Central memory CD8-positive, alpha-beta T cell (primary cell): ENCODE measurements at regions not wholly inside any gene's neighbourhood (a gene's known extent, or its start where the extent isn't known, plus 50 kb on each side); places are given as distances from the start of the nearest gene placed in this dataset.

Source experiments
- ATAC-seq: fragments of 150-1000 bp; cut with Tn5 transposase; replicated peaks from 2 replicates; pipeline ENCODE4 v1.10.0; 2022; ENCODE audit warnings: mild to moderate bottlenecking, moderate FRiP score, moderate number of reproducible peaks; ENCODE audit not compliant: poor library complexity, severe bottlenecking; ENCODE audit errors: extremely low read depth
- DNase-seq, 2 donors: peaks; one replicate each; pipeline ENCODE4 v3.0.0; 2021; ENCODE audit warnings: low spot score in 2 of 2
- H3K27ac Mint-ChIP-seq: one replicate; pipeline ENCODE4 v1.8.0; 2022; ENCODE audit warnings: low read depth, mild to moderate bottlenecking, moderate library complexity, mixed read lengths
- H3K27me3 Mint-ChIP-seq: one replicate; pipeline ENCODE4 v1.8.0; 2022; ENCODE audit warnings: mixed read lengths
- H3K36me3 Mint-ChIP-seq: one replicate; pipeline ENCODE4 v1.8.0; 2022; ENCODE audit warnings: mild to moderate bottlenecking, moderate library complexity, mixed read lengths; ENCODE audit not compliant: insufficient read depth
- H3K4me1 Mint-ChIP-seq: one replicate; pipeline ENCODE4 v1.8.0; 2022; ENCODE audit warnings: mixed read lengths
- H3K4me3 Mint-ChIP-seq: one replicate; pipeline ENCODE4 v1.8.0; 2022; ENCODE audit warnings: mild to moderate bottlenecking, moderate library complexity, mixed read lengths
- H3K9me3 Mint-ChIP-seq: one replicate; pipeline ENCODE4 v1.8.0; 2022; ENCODE audit warnings: mixed read lengths

- H3K36me3 Mint-ChIP-seq: no peaks in the 10 kb centered on the region
- ATAC-seq (no peak), DNase-seq (no peak)
- no peaks in the 10 kb centered on the region for H3K27me3 Mint-ChIP-seq
- no peaks in the 10 kb centered on the region for H3K9me3 Mint-ChIP-seq
- H3K27ac Mint-ChIP-seq: no peak overlapping the region
- H3K4me3 Mint-ChIP-seq: no peak overlapping the region
- no peaks in the 10 kb centered on the region for H3K4me1 Mint-ChIP-seq
These were observed 75.1 kb upstream of the TMEM164 start for GRCh38 chrX:109927663-109928273.

DNA sequence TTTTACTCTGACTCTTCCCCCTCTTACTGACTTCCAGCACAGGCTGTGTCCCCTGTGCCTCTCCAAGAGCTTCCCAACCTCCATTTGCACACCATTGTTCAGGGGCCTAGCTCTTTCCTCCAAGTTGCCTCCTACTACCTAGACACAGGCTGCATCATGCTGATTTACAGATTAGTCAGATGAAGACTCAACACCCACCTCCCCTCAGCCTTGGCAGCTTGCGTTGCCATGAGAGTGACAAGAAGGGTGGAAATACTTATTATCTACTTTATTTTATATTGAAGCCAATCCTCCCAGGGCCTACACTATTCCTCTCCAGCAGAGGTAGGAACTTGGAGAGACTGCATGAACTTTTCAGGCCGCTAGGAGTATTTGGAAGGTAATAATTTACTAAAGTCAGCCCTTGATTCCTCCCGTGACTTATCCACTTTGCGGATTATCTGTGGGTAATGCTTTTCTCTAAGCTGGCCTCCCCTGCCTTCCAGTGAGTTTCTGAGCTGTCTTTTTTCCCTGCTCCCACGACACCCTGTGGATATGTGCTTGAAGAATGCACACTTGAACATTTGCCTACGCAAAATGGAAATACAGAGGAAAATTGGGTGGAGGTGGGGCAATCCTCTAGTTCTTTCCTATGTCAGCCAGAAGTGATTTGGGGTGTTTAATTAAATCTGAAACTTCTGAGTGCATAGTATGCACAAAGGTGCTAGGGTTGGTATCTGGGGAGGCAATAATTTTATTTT lies 74.1 kb upstream of the TMEM164 start:
- Mint-ChIP-seq H3K27ac (no peak overlapping the region), H3K4me1 (no peaks in the 10 kb centered on the region), H3K4me3 (no peak overlapping the region), H3K27me3 (no peaks in the 10 kb centered on the region), H3K36me3 (no peaks in the 10 kb centered on the region), H3K9me3 (no peaks in the 10 kb centered on the region)
- DNase-seq (no peak), ATAC-seq (no peak)

DNA sequence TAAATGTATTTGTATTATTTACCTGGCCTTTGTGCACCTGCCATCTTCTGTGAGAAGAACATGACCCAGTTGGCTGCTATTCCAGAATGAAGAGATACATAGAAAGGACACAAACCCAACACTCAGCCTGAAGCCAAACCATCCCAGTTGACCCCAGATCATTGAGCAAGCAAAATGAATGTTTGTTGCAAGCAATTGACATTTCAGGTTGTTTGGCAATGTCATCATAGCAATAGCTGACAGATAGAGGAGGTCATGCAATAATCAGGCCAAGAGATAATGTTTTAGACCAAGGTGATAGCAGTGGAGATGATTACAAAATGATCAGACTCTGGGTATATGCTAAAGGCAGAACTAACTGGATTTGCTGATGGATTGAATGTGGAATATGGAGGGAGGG lies 71.2 kb upstream of the TMEM164 start:
- H3K36me3 Mint-ChIP-seq: no peaks in the 10 kb centered on the region
- no peak overlapping the region for H3K4me3 Mint-ChIP-seq
- DNase-seq (no peak), ATAC-seq (no peak)
- no peaks in the 10 kb centered on the region for H3K4me1 Mint-ChIP-seq
- H3K9me3 Mint-ChIP-seq: no peaks in the 10 kb centered on the region
- H3K27me3 Mint-ChIP-seq: no peaks in the 10 kb centered on the region
- H3K27ac Mint-ChIP-seq: no peak overlapping the region

DNA sequence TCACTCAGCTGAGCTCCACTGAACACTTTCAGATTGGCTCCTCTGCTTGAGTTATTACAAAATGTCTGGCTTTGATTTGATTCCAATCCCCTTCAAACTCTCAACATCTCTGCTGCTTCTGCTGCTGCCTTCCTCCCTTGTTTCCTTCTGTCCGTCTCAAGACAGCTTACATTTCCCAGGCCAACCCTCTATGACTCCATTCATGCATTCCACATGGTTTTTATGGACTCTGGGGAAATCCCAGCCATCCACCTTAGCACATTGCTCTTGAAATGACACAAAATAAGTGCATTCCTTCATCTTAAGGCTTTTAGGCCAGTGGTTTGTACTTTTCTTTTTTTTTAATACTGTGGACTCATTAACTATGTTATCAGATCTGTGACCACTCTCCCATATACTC lies 68.5 kb upstream of the TMEM164 start:
- ATAC-seq: no peak
- no peak overlapping the region for H3K4me3 Mint-ChIP-seq
- no peaks in the 10 kb centered on the region for H3K36me3 Mint-ChIP-seq
- H3K9me3 Mint-ChIP-seq: no peaks in the 10 kb centered on the region
- DNase-seq: no peak
- H3K4me1 Mint-ChIP-seq: no peaks in the 10 kb centered on the region
- no peaks in the 10 kb centered on the region for H3K27me3 Mint-ChIP-seq
- no peak overlapping the region for H3K27ac Mint-ChIP-seq

GRCh38 chrX:109934935-109935334 lies 68.0 kb upstream of the TMEM164 start:
- no peak overlapping the region for H3K4me3 Mint-ChIP-seq
- no peaks in the 10 kb centered on the region for H3K9me3 Mint-ChIP-seq
- H3K27ac Mint-ChIP-seq: no peak overlapping the region
- H3K27me3 Mint-ChIP-seq: no peaks in the 10 kb centered on the region
- no peaks in the 10 kb centered on the region for H3K36me3 Mint-ChIP-seq
- no peaks in the 10 kb centered on the region for H3K4me1 Mint-ChIP-seq
- no peak for DNase-seq
- ATAC-seq: no peak

DNA sequence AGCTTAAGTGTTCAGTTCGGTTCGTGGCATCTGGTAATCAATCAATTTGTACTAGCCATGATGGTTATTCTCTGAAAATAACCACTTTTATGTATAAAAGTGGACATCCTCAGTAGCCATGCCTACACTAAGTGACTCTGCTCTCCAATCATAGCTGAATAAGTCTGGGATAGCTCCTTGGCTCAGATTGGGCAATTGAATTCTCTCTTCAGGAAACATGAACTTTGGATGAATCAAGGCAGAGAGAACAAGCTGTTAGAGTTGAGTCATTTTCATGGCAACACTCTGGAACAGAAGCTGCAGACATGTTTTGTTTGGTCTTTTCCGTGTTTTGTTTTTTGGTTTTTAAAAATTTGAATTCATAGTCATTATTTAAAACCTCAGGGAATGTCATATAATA lies 66.8 kb upstream of the TMEM164 start:
- no peaks in the 10 kb centered on the region for H3K36me3 Mint-ChIP-seq
- ATAC-seq: no peak
- no peak overlapping the region for H3K4me3 Mint-ChIP-seq
- no peak for DNase-seq
- H3K27ac Mint-ChIP-seq: no peak overlapping the region
- no peaks in the 10 kb centered on the region for H3K27me3 Mint-ChIP-seq
- no peaks in the 10 kb centered on the region for H3K4me1 Mint-ChIP-seq
- no peaks in the 10 kb centered on the region for H3K9me3 Mint-ChIP-seq

- no peaks in the 10 kb centered on the region for H3K9me3 Mint-ChIP-seq
- H3K36me3 Mint-ChIP-seq: no peaks in the 10 kb centered on the region
- no peaks in the 10 kb centered on the region for H3K4me1 Mint-ChIP-seq
- H3K4me3 Mint-ChIP-seq: no peak overlapping the region
- no peak for DNase-seq
- H3K27me3 Mint-ChIP-seq: no peaks in the 10 kb centered on the region
- no peak overlapping the region for H3K27ac Mint-ChIP-seq
- ATAC-seq: no peak
These were observed 66.3 kb upstream of the TMEM164 start for GRCh38 chrX:109936598-109936997.

DNA sequence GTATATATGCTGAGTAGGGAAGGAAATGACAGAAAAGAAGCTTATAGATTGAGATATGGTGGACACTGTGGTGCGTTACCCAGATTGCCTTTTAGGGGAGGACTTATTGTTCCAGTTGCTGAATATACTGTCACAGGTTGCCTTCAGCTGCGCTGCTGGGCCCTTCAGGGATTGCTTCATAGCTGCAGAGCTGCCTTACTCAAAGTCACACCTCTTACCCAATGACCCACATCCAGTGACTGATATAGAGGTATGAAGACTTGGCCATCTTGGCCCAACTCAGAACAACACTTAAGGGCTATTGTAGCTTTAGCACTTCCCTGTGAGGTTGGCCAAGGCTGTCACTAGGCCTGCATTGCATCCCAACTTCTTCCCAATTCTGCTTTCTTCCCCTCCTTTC lies 63.4 kb upstream of the TMEM164 start:
- Mint-ChIP-seq H3K4me3 (no peak overlapping the region), H3K27me3 (no peaks in the 10 kb centered on the region), H3K4me1 (no peaks in the 10 kb centered on the region), H3K27ac (no peak overlapping the region), H3K9me3 (no peaks in the 10 kb centered on the region), H3K36me3 (no peaks in the 10 kb centered on the region)
- ATAC-seq (no peak), DNase-seq (no peak)

DNA sequence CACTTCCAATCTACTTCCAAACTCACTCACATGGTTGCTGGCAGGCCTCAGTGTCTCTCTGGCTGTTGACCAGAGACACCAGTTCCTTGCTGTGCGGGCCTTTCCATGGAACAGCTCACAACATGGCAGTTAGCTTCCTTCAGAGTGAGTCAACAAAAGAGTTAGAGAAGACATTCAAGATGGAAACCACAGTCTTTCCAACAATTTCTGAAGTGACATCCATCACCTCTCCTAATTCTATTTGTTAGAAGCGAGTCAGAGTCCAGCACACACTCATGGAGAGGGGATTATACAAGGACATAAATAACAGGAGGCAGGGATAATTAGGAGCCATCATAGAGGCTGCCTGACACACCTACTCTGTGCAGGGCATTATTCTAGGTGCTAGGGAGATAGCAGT lies 62.5 kb upstream of the TMEM164 start:
- DNase-seq (no peak), ATAC-seq (no peak)
- Mint-ChIP-seq H3K27me3 (no peaks in the 10 kb centered on the region), H3K27ac (no peak overlapping the region), H3K9me3 (no peaks in the 10 kb centered on the region), H3K4me1 (no peaks in the 10 kb centered on the region), H3K36me3 (no peaks in the 10 kb centered on the region), H3K4me3 (no peak overlapping the region)

DNA sequence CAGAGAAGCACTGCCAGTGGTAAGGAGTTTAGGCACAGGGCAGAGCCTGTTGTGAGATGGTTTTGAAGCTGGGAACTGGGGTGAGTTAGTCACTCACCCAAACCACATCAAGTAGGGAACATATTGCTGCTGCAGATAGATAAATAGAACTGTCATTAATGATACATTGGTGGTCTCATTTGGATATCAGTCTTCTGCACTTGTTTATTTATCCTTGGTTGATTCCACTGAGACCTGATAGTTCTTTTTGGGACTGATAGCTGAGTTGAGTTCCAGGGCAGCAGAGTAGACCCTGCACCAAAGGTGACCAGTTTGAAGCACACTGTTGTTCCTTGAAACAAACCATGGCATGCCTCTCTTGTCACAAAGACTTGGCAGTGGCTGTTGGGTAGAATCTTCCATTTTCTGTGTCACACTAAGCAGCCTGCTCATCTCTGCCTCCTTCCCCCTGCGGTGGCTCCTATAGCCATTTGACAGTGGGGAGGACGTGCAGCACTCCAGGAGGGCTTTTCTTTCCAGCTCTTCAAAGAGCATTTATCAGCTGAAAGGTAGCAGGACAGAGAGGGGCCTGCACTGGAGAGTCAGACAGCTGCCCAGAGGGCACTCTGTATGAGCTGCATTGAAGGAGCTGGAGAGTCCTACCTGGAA lies 59.7 kb upstream of the TMEM164 start:
- H3K9me3 Mint-ChIP-seq: no peaks in the 10 kb centered on the region
- ATAC-seq: no peak
- H3K27ac Mint-ChIP-seq: no peak overlapping the region
- H3K4me1 Mint-ChIP-seq: no peaks in the 10 kb centered on the region
- no peaks in the 10 kb centered on the region for H3K36me3 Mint-ChIP-seq
- H3K27me3 Mint-ChIP-seq: no peaks in the 10 kb centered on the region
- no peak overlapping the region for H3K4me3 Mint-ChIP-seq
- no peak for DNase-seq

GRCh38 chrX:109943740-109944092 lies 59.2 kb upstream of the TMEM164 start:
- no peaks in the 10 kb centered on the region for H3K36me3 Mint-ChIP-seq
- no peaks in the 10 kb centered on the region for H3K27me3 Mint-ChIP-seq
- ATAC-seq: no peak
- DNase-seq: no peak
- no peak overlapping the region for H3K27ac Mint-ChIP-seq
- no peak overlapping the region for H3K4me3 Mint-ChIP-seq
- H3K4me1 Mint-ChIP-seq: no peaks in the 10 kb centered on the region
- H3K9me3 Mint-ChIP-seq: no peaks in the 10 kb centered on the region

- no peak overlapping the region for H3K27ac Mint-ChIP-seq
- H3K36me3 Mint-ChIP-seq: no peaks in the 10 kb centered on the region
- H3K4me1 Mint-ChIP-seq: peaks cover 10% of the 10 kb centered on the region
- no peak for DNase-seq
- ATAC-seq: no peak
- no peak overlapping the region for H3K4me3 Mint-ChIP-seq
- H3K27me3 Mint-ChIP-seq: no peaks in the 10 kb centered on the region
- no peaks in the 10 kb centered on the region for H3K9me3 Mint-ChIP-seq
These were observed 50.9 kb upstream of the TMEM164 start for GRCh38 chrX:109952050-109952449.
